GM18508 (cell line): ENCODE measurements at regions not wholly inside any gene's neighbourhood (a gene's known extent, or its start where the extent isn't known, plus 50 kb on each side); places are given as distances from the start of the nearest gene placed in this dataset.
"Not testable (repeated sequence)": the region's sequence is repeated elsewhere in the genome, so short reads cannot be mapped to it uniquely, and the experiment has no call there.

Experiments used
- ATAC-seq: cut with Tn5 transposase; IDR thresholded peaks from one replicate; pipeline ENCODE4 v1.9.1; 2021; ENCODE audit warnings: moderate number of reproducible peaks; ENCODE audit not compliant: insufficient read depth, unreplicated experiment

DNA sequence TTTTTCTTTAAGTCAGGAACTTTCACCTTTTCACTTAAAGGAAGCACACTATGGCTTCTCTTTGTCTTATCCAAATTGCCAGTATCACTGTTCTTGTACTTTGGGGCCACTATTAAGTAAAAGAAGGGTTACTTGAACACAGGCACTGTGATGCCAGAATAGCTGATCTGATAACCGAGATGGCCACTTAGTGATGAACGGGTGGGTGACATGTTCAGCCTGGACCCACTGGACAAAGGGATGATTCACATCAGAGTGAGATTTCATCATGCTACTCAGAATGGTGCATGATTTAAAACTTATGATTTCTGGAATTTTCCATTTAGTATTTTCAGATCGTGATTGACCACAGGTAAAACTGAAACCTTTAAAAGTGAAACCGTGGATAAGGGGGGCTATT lies 252.6 kb downstream of the KLF13 start:
- ATAC-seq = no peak

DNA sequence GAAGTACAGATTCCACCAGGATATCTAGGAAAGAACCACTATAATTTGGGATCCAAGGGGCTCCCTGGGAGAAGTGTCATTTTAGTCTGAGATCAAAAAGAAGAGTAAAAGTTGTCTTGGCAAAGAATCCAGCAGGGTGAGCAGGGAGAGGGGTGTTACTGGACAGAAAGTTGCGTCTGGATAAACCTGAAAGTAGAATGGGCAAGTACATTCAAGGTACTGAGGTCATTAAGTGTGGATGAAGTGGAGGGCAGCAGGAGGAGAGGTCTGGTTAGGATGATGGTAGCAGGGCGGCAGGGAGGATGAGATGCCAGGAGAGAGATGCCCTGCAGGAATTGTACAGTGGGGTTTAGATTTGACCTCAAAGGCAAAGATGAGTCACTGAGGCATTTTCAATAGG lies 253.3 kb downstream of the KLF13 start:
- no peak for ATAC-seq

DNA sequence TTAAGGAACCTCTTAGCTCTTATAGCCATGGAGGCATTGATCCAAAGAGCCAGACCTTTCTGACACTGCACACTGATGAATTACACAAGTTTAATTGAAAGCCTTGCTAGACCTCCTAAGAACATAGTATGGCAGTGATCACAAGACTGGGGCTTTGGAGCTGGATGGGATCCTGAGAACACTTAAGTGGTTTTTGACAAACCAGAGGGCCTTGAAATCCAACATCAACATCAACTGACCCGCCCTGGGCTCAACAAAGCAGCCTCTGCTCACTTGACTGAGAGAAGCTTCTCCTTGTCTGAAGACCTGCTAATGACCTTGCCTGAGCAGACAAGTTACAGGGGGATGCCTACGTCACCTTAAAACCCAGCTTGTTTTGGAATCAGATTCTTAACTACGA lies 257.6 kb downstream of the KLF13 start:
- no peak for ATAC-seq

DNA sequence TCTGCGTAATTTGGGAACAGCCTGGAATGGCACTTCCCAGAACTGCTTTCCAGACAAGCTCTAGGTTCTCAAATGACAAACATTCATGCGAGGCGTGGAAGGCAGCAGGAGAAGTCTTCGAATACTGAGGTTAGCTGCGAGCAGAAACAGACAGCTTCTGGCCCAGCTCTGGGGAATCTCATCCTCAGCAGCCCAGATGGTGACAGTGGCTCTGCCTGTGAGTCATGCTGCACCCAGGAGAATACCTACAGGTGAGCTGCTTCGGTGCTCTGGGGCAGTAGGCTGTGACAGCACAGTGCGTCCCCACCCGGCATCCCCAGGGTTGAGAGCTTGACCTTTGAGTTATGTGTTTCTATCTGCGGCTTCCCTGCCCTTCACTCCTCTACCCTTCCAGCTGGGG lies 258.6 kb downstream of the KLF13 start:
- ATAC-seq = no peak

DNA sequence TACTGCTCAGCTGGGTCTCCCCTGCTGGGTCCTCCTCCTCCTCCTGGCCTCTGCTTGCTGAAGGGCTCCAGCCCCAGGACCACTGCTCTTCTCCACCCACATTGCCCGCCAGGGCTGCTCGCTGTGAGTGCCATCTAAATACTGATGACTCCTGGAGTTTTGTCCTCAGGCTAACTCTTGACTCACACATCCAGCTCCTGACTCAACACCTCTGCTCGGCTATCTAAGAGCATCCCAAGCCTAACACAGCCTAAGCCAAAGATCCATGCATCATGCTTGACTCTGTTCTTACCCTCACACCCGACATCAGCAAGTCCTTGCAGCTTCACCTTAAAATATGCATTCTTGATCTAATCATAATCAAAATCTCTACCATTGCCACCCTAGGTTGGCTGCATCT lies 260.2 kb downstream of the KLF13 start:
- no peak for ATAC-seq

DNA sequence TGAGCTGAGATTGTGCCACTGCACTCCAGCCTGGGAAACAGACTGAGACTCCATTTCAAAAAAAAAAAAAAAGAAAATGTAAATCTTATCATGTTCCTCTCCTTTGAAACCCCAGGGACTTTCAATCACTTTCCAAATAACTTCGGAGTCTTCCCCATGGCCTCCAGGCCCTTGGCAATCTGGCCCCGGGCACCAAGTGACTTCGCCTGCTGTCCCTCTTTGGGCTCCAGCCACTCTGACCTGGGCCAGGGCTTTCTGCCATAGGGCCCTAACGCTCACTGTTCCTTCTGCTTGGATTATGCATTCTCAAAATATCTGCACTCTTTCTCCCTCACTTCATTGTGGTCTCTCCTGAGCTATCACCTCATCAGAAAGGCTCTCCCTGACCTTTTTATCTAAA lies 260.9 kb downstream of the KLF13 start:
- no peak for ATAC-seq

DNA sequence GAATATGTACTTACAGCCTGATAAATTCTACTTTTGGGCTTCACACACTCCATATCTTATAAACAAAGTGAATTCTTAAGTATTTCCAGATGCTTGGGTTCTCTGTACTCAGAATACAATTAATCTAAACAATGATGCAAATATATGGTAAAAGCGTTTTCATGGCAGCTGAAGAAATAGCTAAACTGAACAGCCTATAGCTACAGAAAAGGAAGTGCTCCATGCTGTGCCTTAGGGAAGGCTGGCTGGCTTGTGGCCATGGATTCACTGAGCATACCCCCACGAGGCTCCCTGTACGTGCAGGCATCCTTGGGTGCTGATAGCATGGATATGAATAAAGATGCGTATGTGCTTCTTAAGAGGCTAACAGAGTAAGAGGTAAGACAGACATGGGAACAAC lies 264.0 kb downstream of the KLF13 start:
- no peak for ATAC-seq

DNA sequence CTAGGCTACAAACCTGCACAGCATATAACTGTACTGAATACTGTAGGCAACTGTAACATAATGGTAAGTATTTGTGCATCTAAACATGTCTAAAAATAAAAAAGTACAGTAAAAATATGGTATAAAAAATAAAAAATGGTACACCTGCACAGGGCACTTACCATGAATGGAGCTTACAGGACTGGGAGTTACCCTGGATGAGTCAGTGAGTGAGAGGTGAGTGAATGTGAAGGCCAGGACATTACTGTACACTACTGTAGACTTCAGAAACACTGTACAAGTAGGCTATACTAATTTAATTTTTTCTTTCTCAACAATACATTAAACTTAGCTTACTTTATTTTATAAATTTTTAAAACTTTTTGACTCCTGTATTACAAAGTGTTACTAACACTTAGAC lies 265.3 kb downstream of the KLF13 start:
- ATAC-seq = no peak

DNA sequence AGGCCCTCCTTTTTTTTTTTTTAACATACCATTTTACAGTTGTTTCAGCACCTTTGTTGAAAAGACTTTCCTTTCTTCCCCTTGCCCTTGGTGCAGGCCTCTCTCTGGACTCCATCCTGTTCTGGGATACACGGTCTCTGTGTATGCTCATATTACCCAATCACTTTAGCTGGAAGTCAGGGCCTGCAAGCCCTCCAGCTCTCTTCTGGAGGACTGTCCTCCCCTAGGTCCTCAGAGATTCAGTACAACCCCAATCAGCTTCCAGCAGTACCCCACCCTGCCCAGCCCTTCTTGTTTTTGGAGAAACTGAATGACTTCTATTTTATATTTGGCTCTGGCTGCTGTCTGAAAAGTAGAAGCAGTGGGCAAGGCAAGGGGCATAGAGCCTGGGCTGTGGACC lies 270.8 kb downstream of the KLF13 start:
- ATAC-seq = no peak

DNA sequence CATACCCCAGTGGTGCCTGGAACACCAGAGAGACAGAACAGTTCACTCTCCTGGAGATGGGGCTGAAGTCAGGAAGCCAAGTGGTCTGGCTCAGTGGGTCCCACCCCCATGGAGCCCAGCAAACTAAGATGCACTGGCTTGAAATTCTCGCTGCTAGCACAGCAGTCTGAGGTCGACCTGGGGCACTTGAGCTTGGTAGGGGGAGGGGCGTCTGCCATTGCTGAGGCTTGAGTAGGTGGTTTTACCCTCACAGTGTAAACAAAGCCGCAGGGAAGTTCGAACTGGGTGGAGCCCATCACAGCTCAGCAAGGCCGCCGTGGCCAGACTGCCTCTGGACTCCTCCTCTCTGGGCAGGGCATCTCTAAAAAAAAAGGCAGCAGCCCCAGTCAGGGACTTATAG lies 272.0 kb downstream of the KLF13 start:
- ATAC-seq = no peak

DNA sequence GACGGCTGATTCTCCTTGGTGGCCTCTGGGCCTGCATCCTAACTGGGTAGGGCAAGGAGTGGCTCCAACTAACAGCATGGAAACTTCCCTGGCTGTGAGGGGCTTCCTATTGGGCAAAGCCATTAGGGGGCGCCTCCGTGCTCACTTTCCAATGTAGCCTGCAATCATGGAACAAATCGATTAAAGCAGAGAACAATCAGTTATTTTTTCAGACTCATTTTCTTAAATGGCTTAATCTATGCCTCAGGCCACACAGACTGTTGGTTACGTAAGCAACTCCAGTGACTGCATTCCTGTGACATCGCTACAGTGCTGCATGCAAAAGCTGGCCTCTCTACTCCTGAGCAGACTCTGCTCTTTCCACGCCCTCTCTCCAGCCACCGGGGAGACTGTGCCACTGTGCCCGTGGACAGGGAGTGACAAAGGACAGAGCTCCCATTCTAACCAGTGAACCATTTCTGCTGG lies 278.9 kb downstream of the KLF13 start:
- no peak for ATAC-seq

DNA sequence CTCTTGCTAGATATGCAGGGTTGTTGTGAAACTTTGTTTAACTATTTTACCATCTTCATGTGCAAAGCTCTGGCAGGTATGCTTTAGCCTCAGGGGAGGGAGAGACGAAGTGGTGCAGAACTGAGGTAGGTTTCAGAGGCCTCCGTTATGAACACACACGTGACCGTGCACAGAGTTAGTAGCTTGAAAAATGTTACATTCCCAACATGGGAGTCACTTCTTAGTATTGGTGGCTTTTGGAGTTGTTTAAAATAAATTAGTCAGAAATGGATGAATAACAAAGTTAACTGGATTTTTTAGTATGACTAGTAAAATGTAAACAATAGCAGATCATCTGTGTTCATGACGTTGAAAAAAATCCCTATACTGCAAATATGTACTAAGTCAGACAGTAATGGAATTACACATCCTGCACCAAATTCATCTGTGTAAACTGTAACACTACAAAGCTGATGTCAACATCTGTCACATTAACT lies 279.6 kb downstream of the KLF13 start:
- no peak for ATAC-seq

DNA sequence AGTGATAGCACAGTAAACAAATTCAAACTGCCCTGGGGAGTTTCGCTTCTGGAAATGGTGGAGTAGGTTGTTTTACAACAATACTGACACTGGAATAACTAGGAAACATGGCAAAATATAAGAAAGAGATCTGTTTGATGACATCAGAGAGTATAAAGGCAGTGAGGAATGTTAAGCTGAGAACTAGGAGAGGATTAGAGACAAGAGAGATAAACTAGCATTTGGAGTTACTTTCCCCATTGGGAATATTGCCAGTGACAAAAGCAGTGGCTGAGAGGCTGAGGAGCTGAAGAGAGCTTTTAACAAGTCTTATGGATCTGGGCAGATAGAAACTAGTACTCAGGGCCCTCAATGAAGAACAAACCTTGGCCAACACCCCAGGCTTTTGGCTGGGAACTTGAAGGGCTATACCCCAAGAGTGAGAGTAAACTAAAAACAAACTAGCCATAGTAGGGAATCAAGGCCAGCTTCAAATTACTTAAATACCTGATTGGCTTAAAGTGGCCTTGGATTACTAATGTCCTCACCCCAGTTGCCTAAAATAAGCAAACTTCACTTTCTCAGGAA lies 280.4 kb downstream of the KLF13 start:
- no peak for ATAC-seq

DNA sequence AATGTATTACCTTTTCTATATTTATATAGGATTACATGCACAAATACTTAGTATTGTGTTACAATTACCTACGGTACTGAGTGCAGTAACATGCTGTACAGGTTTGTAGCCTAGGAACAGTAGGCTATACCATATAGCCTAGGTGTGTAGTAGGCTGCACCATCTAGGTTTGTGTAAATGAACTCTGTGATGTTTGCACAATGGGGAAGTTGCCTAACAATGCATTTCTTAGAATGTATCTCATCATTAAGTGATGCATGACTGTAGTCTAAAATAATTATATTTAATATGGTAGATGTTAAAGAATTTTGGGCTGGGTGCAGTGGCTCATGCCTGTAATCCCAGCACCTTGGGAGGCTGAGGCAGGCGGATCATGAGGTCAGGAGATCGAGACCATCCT lies 281.0 kb downstream of the KLF13 start:
- ATAC-seq = no peak

DNA sequence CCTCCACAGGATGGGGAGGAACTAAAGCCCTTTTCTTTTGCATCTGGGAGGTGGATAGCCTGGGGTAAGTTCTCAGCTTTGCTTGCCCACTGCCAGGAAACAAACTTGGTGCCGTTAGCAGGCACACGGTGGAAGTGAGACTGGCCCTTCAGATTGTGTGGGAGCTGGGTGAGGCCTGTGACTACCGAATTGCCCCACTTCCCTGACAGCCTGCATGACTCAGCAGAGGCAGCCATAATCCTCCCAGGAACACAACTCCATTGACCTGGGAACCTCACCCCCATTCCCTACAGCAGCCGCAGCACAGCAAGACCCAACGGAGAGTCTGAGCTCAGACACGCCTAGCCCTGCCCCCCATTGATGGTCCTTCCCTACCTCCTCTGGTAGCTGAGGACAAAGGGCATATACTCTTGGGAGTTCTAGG lies 282.6 kb downstream of the KLF13 start:
- ATAC-seq = no peak

DNA sequence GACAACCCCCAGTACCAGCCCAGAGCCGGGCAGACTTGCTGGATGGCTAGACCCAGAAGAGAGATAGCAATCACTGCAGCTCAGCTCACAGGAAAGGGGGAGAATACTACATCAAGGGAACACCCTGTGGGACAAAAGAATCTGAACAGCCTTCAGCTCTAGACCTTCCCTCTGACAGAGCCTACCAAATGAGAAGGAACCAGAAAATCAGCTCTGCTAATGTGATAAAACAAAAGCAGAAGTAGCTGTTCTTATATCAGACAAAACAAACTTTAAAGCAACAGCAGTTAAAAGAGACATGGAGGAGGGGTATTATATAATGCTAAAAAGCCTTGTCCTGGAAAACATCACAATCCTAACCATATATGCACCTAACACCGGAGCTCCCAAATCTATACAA lies 283.3 kb downstream of the KLF13 start:
- no peak for ATAC-seq

DNA sequence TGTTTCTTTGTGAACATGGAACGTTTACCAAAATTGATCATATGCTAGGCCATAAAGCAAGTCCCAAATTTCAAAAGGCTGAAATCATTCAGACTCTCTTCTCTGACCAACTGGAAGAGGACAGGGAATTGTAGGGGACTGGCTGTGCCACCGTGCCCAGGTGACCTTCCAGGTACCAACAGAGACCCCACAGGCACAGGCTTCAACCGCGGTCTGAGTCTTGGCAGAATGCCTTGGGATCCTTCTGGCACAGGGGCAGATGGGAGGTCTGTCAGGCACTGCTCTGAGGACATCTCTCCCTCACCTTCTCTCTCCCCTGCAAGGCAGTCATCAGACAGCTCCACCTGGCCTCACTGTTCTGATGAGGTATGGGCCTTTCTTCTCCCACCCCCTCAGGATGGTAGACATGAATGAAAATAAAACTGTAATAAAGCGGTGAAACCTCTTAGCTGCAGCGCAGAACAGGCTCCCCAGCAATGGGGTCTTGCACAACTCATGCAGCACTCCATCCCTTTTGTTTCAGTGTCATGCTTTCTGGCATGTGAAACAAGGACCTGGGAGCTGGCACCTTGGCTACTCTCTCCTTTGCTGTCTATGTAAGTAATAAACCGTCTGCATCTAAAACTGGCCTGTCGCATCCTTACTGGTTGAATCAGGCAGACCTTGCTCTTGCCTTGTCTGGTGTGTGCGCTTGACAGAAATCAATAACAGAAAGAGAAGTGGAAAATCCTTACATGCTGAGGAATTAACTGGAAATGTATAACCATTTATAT lies 289.2 kb downstream of the KLF13 start:
- no peak for ATAC-seq

DNA sequence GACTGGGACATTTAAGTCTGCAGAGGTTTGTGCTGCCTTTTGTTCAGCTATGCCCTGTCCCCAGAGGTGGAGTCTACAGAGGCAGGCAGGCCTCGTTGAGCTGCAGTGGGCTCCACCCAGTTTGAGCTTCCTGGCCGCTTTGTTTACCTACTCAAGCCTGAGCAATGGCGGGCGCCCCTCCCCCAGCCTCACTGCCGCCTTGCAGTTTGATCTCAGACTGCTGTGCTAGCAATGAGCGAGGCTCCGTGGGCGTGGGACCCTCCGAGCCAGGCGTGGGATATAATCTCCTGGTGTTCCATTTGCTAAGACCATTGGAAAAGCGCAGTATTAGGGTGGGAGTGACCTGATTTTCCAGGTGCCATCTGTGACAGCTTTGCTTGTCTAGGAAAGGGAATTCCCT lies 296.7 kb downstream of the KLF13 start:
- ATAC-seq = not testable (repeated sequence)

DNA sequence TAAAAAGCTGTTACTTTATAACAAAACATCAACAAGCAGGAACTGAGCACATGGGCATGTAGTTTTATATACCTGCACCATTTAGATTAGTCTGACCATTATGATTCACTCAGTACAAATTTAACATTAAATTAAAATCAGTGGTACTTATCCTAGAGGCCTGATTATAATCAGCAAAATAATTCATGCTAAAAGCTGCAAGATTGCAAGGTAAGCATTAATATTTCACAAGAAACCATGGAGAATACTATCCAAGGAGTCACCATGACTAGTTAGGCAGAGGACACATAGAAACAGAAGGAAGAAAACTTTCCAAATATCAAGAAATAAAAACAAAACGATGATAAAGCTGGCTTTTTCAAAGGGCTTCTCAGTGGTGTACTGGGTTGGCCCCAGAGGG lies 297.5 kb downstream of the KLF13 start:
- not testable (repeated sequence) for ATAC-seq

DNA sequence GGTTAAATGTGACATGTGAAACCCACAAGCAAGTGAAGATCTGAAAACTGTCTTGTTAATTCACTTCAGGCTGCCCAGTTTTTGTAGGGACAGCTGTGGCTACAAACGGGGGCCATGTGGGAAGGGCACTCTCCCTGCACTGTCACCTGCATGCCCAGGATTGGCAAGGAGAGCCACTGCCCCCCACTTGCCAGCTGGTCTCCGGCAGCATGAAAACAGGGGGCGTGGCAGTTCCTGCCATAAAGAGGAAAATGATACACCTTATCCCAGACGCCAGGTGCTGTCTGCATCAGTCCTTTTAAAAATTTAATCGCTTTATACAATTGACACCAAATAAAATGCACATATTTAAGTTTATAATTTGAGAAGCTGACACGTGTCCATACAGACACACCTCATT lies 309.1 kb downstream of the KLF13 start:
- ATAC-seq = not testable (repeated sequence)

DNA sequence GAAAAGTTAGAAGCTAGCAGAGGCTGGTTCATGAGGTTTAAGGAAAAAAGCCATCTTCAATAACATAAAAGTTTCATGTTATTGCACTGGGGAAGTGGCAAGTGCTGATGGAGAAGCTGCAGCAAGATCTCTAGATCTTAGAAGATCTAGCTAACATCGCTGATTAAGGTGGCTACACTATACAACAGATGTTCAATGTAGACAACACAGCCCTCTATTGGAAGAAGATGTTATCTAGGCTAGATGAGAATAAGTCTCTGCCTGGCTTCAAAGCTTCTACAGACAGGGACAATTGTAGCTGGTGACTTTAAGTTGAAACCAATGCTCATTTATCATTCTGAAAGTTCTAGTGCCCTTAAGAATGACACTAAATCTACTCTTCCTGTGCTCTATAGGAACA lies 310.3 kb downstream of the KLF13 start:
- not testable (repeated sequence) for ATAC-seq

DNA sequence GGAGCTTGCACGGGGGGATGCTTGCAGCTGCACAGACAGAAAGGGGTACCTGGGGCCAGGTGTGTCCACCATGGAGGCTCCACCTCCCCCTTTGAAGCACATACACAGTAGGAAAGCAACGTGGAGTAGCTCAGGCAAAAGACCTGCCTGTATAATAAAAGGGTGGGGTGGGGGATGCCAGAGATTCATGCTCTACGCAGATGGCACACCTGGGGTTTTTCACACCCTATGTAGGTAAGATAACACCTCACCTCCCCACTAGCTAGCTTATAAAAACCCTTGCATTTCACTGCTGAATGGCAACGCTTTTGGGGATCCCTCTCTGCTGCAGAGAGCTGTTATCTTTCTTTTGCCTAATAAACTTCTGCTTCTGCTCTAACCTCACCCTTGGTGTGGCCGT lies 317.3 kb downstream of the KLF13 start:
- ATAC-seq = not testable (repeated sequence)
